ENCODE measurements at regions not wholly inside any gene's neighbourhood (a gene's known extent, or its start where the extent isn't known, plus 50 kb on each side); places are given as distances from the start of the nearest gene placed in this dataset.

DNA sequence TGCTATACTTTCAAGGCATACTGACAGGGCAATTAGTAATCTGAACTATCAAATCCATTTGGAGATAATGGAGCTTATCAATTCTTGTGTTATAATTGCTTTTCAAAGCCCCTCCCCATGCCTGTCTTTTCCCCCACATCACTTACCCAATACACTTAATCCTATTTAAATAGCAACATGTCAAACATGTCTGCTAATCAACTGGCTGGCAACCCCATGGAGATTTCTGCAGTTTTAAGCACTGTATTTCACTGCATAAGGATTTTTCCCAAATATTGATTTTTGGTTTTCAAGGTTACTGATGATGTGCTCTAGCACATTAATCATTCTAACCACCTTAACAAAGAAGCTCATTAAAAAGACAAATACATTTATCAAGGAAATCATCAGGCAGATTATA is 800.3 kb downstream of the PLA2G4A start:
- no peak overlapping the region for H3K4me3 ChIP-seq (ENCODE audit: low read depth, low read length)
- TF ChIP-seq, protein P1, sequence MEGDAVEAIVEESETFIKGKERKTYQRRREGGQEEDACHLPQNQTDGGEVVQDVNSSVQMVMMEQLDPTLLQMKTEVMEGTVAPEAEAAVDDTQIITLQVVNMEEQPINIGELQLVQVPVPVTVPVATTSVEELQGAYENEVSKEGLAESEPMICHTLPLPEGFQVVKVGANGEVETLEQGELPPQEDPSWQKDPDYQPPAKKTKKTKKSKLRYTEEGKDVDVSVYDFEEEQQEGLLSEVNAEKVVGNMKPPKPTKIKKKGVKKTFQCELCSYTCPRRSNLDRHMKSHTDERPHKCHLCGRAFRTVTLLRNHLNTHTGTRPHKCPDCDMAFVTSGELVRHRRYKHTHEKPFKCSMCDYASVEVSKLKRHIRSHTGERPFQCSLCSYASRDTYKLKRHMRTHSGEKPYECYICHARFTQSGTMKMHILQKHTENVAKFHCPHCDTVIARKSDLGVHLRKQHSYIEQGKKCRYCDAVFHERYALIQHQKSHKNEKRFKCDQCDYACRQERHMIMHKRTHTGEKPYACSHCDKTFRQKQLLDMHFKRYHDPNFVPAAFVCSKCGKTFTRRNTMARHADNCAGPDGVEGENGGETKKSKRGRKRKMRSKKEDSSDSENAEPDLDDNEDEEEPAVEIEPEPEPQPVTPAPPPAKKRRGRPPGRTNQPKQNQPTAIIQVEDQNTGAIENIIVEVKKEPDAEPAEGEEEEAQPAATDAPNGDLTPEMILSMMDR (IDR thresholded peaks at IDR 0.05; ENCODE audit: borderline replicate concordance, insufficient read depth, low read depth, low read length), result no peak

DNA sequence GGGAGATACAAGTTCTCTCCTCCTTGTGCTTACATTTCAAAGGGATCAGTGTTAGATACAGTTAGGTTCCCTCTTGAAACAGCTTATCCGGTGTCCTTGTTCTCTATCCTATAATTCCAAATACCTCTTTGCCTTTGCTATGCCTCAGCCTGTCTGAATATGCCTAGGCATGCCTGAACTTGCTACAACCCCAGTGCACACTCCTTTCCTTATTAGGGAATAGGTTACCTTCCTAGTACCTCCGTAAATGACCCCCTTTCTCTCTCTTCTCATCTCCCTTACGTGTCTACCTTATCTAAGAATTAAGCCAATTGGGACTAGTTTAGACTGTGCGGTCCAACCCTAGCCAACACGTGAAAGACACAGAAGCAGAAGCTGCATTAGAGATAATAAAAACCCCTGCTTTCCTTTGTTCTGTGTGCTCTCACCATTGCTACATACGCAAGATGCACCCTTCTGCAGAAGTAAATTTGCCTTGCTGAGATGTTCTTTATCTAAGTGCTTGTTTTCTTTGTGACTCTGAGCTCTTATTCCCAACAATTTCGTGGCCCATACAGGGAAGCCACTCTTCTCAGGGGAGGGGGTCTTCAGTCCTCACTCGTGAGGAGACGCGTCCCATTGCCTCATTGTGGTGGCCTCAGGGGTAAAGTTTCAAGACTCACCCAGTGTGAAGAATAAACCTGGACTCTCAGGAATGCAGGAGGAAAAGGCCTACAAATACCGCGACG is 802.1 kb downstream of the PLA2G4A start:
- H3K4me3 ChIP-seq (ENCODE audit: low read depth, low read length), result no peak overlapping the region
- TF ChIP-seq, protein P1 (IDR thresholded peaks at IDR 0.05; ENCODE audit: borderline replicate concordance, insufficient read depth, low read depth, low read length), result no peak

DNA sequence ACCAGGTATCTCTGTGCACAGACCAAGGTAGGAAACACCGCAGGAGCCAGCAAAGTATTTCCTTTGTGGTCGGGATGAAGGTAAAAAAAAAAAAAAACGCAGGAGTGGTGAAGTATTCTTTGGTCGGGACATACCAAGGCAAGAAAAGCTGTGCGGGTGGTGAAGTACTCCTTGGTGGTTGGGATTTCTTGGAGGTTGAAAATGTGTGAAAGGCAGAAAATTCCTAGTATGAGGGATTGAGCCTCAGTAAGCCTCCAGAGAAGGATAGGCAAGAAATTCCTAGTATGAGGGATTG is 802.6 kb downstream of the PLA2G4A start:
- TF ChIP-seq, protein P1 (IDR thresholded peaks at IDR 0.05; ENCODE audit: borderline replicate concordance, insufficient read depth, low read depth, low read length), result no peak
- no peak overlapping the region for H3K4me3 ChIP-seq (ENCODE audit: low read depth, low read length)

DNA sequence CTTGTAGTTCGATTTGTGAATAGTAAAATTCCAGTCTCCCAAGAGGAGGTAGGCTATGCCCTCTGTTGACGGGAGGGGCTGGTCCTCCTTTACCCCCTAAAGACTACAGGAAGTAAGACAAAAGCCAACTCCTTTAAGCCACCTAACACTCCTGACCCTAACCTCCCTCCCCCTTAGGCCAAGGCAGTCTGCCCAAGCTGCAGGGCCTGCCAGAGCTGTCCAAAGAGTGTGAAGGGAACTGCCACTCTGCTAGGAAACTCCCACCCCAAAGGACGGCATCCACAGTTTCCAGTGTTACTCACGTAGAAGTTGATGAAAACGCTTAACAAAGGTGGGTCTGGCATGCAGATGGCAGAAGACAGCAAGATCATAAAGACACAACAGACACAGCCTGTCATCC is 803.2 kb downstream of the PLA2G4A start:
- TF ChIP-seq, protein P1 (IDR thresholded peaks at IDR 0.05; ENCODE audit: borderline replicate concordance, insufficient read depth, low read depth, low read length), result no peak
- H3K4me3 ChIP-seq (ENCODE audit: low read depth, low read length), result no peak overlapping the region

DNA sequence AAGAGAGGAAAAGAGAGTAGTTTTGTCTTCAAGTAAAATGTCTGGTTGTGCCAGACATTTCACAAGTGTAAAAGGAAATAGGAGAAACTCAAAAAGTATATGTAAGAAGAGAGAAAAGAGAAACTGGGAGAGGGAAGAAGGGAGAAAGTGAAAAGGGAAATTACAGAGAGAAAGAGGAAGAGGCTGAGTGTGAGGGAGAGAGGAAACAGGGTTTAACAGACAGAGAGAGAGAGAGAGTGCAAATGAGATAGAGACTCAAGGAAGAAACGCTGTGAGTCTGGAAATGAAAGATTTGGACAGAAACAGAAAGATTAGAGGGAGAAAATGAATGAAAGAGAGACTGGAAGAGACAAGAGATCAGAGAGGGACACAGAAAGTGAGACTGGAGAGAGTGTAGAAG is 806.2 kb downstream of the PLA2G4A start:
- TF ChIP-seq, protein P1 (IDR thresholded peaks at IDR 0.05; ENCODE audit: borderline replicate concordance, insufficient read depth, low read depth, low read length), result no peak
- H3K4me3 ChIP-seq (ENCODE audit: low read depth, low read length), result no peak overlapping the region

DNA sequence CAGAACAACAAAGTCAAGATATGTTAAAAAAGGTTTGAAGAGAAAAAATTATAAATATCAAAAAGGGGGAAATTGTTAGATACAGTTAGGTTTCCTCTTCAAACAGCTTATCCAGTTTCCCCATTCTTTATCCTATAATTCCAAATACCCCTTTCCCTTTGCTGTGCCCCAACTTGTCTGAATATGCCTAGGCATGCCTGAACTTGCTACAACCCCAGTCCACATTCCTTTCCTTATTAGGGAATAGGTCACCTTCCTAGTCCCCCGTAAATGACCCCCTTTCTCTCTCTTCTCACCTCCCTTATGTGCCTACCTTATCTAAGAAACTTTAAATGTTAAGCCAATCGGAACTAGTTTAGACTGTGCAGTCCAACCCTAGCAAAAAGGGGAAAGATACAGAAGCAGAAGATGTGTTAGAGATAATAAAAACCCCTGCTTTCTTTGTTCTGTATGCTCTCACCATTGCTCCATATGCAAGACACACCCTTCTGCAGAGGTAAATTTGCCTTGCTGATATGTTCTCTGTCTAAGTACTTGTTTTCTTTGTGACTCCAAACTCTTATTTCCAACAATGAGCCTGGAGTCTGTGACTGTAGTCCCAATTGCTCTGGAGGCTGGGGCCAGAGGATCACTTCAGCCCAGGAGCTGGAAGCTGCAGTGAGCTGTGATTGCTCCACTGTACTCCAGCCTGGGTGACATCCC is 810.1 kb downstream of the PLA2G4A start:
- H3K4me3 ChIP-seq (ENCODE audit: low read depth, low read length), result no peak overlapping the region
- TF ChIP-seq, protein P1 (IDR thresholded peaks at IDR 0.05; ENCODE audit: borderline replicate concordance, insufficient read depth, low read depth, low read length), result no peak

DNA sequence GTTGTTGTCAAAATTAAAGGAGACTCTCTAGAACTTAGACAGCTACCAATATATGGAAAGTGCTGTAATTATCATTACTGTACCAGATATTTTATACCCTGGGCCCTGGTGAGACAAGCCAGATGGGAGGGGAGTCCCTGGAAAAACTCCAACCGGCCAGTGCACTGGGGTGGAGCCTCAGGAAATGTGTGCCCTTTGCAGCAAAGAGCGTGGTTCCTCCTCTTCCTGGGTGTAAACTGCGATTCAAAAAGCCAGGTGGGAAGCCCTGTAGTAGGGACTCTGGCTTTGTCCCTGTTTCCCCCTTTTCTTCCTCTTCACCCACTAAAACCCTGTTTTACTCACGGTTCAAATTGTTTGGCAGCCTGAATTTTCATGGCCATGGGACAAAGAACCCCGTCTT is 812.3 kb downstream of the PLA2G4A start:
- H3K4me3 ChIP-seq (ENCODE audit: low read depth, low read length), result no peak overlapping the region
- TF ChIP-seq, protein P1 (IDR thresholded peaks at IDR 0.05; ENCODE audit: borderline replicate concordance, insufficient read depth, low read depth, low read length), result no peak

Measured in GM12875 (cell line).